ENCODE measurements at regions not wholly inside any gene's neighbourhood (a gene's known extent, or its start where the extent isn't known, plus 50 kb on each side); places are given as distances from the start of the nearest gene placed in this dataset.

DNA sequence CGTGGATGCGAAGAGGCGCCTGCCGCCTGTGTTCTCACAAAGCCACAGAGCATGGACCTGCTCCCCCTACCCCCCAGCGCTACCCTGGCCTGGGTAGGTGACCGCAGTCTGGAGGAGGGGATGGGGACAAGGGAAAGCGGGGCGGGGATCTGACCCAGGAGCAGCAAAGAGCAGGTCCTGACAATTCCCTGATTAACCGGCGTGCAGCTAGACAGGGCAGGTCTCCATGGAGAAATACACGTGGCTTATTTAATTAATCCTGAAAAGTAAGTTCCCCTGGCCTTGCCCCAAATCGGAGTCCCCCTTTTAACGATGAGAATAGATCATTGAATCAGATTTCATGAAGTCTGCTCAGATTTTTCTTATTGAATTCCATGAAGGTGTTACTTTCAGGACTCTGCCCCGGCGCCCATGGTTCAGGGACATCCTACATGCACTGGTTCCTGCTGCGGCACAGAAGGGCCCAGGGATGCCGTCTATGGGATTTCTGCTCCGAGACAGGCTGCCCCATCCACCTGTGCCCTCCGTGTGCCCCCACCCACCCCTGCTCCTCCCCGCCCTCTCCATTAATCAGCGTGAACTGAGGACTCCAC lies 251.0 kb upstream of the SFSWAP start:
- TF ChIP-seq POLR2AphosphoS5 (IDR thresholded peaks at IDR 0.05; ENCODE audit: low read depth, low read length) = no peak
- TF ChIP-seq SIN3A (IDR thresholded peaks at IDR 0.05; ENCODE audit: borderline replicate concordance, insufficient read depth, low read length) = no peak
- no peak for TF ChIP-seq FOXP2 (optimal IDR thresholded peaks at IDR 0.05; ENCODE audit: borderline replicate concordance, extremely low read depth, extremely low read length, insufficient read depth)
- TF ChIP-seq, protein P1, sequence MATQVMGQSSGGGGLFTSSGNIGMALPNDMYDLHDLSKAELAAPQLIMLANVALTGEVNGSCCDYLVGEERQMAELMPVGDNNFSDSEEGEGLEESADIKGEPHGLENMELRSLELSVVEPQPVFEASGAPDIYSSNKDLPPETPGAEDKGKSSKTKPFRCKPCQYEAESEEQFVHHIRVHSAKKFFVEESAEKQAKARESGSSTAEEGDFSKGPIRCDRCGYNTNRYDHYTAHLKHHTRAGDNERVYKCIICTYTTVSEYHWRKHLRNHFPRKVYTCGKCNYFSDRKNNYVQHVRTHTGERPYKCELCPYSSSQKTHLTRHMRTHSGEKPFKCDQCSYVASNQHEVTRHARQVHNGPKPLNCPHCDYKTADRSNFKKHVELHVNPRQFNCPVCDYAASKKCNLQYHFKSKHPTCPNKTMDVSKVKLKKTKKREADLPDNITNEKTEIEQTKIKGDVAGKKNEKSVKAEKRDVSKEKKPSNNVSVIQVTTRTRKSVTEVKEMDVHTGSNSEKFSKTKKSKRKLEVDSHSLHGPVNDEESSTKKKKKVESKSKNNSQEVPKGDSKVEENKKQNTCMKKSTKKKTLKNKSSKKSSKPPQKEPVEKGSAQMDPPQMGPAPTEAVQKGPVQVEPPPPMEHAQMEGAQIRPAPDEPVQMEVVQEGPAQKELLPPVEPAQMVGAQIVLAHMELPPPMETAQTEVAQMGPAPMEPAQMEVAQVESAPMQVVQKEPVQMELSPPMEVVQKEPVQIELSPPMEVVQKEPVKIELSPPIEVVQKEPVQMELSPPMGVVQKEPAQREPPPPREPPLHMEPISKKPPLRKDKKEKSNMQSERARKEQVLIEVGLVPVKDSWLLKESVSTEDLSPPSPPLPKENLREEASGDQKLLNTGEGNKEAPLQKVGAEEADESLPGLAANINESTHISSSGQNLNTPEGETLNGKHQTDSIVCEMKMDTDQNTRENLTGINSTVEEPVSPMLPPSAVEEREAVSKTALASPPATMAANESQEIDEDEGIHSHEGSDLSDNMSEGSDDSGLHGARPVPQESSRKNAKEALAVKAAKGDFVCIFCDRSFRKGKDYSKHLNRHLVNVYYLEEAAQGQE (IDR thresholded peaks at IDR 0.05; ENCODE audit: insufficient read depth in 1 of 2, low read depth in 2 of 2, low read length in 2 of 2) = no peak
- no peak for TF ChIP-seq TAF1 (IDR thresholded peaks at IDR 0.05; ENCODE audit: borderline replicate concordance, insufficient read depth, low read length)

DNA sequence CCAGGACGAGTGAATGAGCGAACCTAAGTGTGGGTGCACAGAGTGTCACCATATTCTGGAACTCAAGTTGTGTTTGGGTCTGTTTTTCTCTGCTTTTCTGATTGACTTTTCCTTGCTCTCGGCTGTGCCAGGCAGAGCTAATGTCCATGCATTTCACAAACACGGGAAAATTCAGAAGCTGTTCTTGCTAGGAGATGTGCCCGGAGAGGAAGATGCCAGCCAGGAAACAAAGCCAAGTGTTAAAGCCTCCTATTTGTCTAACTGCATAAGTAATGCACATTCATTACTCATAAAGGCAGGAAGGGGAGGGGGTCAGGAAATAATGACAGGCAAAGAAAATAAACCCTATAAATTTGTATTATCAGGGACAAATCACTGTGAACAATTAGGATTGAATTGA lies 250.4 kb upstream of the SFSWAP start:
- TF ChIP-seq FOXP2 (optimal IDR thresholded peaks at IDR 0.05; ENCODE audit: borderline replicate concordance, extremely low read depth, extremely low read length, insufficient read depth) = no peak
- no peak for TF ChIP-seq TAF1 (IDR thresholded peaks at IDR 0.05; ENCODE audit: borderline replicate concordance, insufficient read depth, low read length)
- no peak for TF ChIP-seq SIN3A (IDR thresholded peaks at IDR 0.05; ENCODE audit: borderline replicate concordance, insufficient read depth, low read length)

DNA sequence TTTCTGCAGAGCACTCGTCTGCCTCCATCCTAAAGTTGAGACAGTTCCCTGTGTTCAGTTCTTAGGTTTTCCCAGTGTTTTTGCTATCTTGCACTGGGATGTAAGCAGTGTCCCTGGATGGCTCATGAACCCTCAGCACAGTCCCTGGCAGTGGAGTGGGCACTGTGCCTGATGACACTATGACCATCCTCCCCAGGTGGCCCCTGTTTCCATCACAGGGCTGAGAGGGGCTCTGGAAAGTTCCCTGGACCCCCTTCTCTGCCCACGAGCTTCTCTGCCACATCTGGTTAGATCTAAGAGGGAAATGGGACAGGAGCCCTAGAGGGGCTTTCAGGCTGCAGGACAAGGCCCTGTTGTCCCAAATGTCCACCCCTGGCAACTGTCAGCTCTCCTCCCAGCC lies 249.8 kb upstream of the SFSWAP start:
- no peak for TF ChIP-seq FOXP2 (optimal IDR thresholded peaks at IDR 0.05; ENCODE audit: borderline replicate concordance, extremely low read depth, extremely low read length, insufficient read depth)
- no peak for TF ChIP-seq TAF1 (IDR thresholded peaks at IDR 0.05; ENCODE audit: borderline replicate concordance, insufficient read depth, low read length)
- TF ChIP-seq, protein P1 (IDR thresholded peaks at IDR 0.05; ENCODE audit: insufficient read depth in 1 of 2, low read depth in 2 of 2, low read length in 2 of 2) = no peak
- no peak for TF ChIP-seq POLR2AphosphoS5 (IDR thresholded peaks at IDR 0.05; ENCODE audit: low read depth, low read length)
- no peak for TF ChIP-seq SIN3A (IDR thresholded peaks at IDR 0.05; ENCODE audit: borderline replicate concordance, insufficient read depth, low read length)

DNA sequence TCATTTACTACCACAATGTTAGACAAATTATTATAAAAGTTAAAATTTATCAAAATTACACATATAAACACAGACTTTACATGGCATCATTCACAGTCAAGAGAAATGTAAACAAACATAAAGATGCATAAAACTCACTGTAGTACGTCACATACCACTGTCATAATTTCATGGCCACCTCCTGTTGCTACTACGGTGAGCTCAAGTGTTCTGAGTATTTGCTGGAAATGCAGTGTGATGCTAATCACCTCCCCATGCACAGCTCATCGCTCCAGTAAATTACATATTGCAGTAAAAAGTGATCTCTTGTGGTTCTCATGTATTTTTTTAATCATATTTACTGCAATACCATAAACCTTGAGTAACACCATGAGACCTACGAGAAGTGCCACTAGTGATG lies 247.7 kb upstream of the SFSWAP start:
- TF ChIP-seq, protein P1 (IDR thresholded peaks at IDR 0.05; ENCODE audit: insufficient read depth in 1 of 2, low read depth in 2 of 2, low read length in 2 of 2) = no peak
- TF ChIP-seq SIN3A (IDR thresholded peaks at IDR 0.05; ENCODE audit: borderline replicate concordance, insufficient read depth, low read length) (no peak), POLR2AphosphoS5 (IDR thresholded peaks at IDR 0.05; ENCODE audit: low read depth, low read length) (no peak), TAF1 (IDR thresholded peaks at IDR 0.05; ENCODE audit: borderline replicate concordance, insufficient read depth, low read length) (no peak), FOXP2 (optimal IDR thresholded peaks at IDR 0.05; ENCODE audit: borderline replicate concordance, extremely low read depth, extremely low read length, insufficient read depth) (no peak)

- no peak for TF ChIP-seq FOXP2 (optimal IDR thresholded peaks at IDR 0.05; ENCODE audit: borderline replicate concordance, extremely low read depth, extremely low read length, insufficient read depth)
- TF ChIP-seq TAF1 (IDR thresholded peaks at IDR 0.05; ENCODE audit: borderline replicate concordance, insufficient read depth, low read length) = no peak
- TF ChIP-seq POLR2AphosphoS5 (IDR thresholded peaks at IDR 0.05; ENCODE audit: low read depth, low read length) = no peak
- TF ChIP-seq, protein P1 (IDR thresholded peaks at IDR 0.05; ENCODE audit: insufficient read depth in 1 of 2, low read depth in 2 of 2, low read length in 2 of 2) = no peak
- TF ChIP-seq SIN3A (IDR thresholded peaks at IDR 0.05; ENCODE audit: borderline replicate concordance, insufficient read depth, low read length) = no peak
Observed at GRCh38 chr12:131464081-131464480, 246.8 kb upstream of the SFSWAP start.

Measured in PFSK-1 (cell line).